ENCODE measurements at regions not wholly inside any gene's neighbourhood (a gene's known extent, or its start where the extent isn't known, plus 50 kb on each side); places are given as distances from the start of the nearest gene placed in this dataset.

- TF ChIP-seq FOXM1 (IDR thresholded peaks at IDR 0.05; ENCODE audit: borderline replicate concordance, low read depth) (no peak), RAD21 (IDR thresholded peaks at IDR 0.05; ENCODE audit: low read depth) (no peak), EP300 (IDR thresholded peaks at IDR 0.05; ENCODE audit: borderline replicate concordance) (no peak), USF1 (IDR thresholded peaks at IDR 0.05) (no peak), YY1 (IDR thresholded peaks at IDR 0.05; ENCODE audit: low read depth) (no peak), TCF12 (IDR thresholded peaks at IDR 0.05; ENCODE audit: low read depth) (no peak), CEBPB (IDR thresholded peaks at IDR 0.05) (no peak), CREB1 (IDR thresholded peaks at IDR 0.05; ENCODE audit: low read depth) (no peak)
Measured at GRCh38 chr11:70504246-70505020, 106.1 kb downstream of the CTTN start.
